ENCODE measurements at regions not wholly inside any gene's neighbourhood (a gene's known extent, or its start where the extent isn't known, plus 50 kb on each side); places are given as distances from the start of the nearest gene placed in this dataset.

GRCh38 chr2:79388024-79388423 lies 124.8 kb upstream of the CTNNA2 start:
- H3K27me3 ChIP-seq (ENCODE audit: insufficient read depth in 3 of 3, low read length in 2 of 3), result no peaks in the 10 kb centered on the region
- H3K36me3 ChIP-seq (ENCODE audit: insufficient read depth in 1 of 2, low read depth in 1 of 2), result no peaks in the 10 kb centered on the region
- no peak for ATAC-seq
- no peaks in the 10 kb centered on the region for H3K4me1 ChIP-seq
- H3K4me3 ChIP-seq, result no peak overlapping the region
- TF ChIP-seq, protein P1, sequence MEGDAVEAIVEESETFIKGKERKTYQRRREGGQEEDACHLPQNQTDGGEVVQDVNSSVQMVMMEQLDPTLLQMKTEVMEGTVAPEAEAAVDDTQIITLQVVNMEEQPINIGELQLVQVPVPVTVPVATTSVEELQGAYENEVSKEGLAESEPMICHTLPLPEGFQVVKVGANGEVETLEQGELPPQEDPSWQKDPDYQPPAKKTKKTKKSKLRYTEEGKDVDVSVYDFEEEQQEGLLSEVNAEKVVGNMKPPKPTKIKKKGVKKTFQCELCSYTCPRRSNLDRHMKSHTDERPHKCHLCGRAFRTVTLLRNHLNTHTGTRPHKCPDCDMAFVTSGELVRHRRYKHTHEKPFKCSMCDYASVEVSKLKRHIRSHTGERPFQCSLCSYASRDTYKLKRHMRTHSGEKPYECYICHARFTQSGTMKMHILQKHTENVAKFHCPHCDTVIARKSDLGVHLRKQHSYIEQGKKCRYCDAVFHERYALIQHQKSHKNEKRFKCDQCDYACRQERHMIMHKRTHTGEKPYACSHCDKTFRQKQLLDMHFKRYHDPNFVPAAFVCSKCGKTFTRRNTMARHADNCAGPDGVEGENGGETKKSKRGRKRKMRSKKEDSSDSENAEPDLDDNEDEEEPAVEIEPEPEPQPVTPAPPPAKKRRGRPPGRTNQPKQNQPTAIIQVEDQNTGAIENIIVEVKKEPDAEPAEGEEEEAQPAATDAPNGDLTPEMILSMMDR (IDR thresholded peaks at IDR 0.05), result no peak
- no peak overlapping the region for H3K27ac ChIP-seq
- 69 to 78% (median 72%) methylated on average over 4 of the region's 4 CpGs for WGBS, 3 donors
- no peak for DNase-seq
- no peaks in the 10 kb centered on the region for H3K9me3 ChIP-seq
- intact Hi-C loops (cut with DNase I), result no loop called here

- Histone ChIP-seq H3K4me3 (no peak overlapping the region), H3K36me3 (ENCODE audit: insufficient read depth in 1 of 2, low read depth in 1 of 2) (no peaks in the 10 kb centered on the region), H3K27me3 (ENCODE audit: insufficient read depth in 3 of 3, low read length in 2 of 3) (no peaks in the 10 kb centered on the region), H3K27ac (no peak overlapping the region), H3K9me3 (no peaks in the 10 kb centered on the region), H3K4me1 (no peaks in the 10 kb centered on the region)
- intact Hi-C loops (cut with DNase I), result no loop called here
- DNase-seq, result no peak
- WGBS, 3 donors, result 81 to 85% (median 84%) methylated on average over 4 of the region's 4 CpGs
- no peak for ATAC-seq
- TF ChIP-seq, protein P1 (IDR thresholded peaks at IDR 0.05), result no peak
Measured at GRCh38 chr2:79387431-79387830, 125.4 kb upstream of the CTNNA2 start.

- DNase-seq, result no peak
- no peaks in the 10 kb centered on the region for H3K27me3 ChIP-seq (ENCODE audit: insufficient read depth in 3 of 3, low read length in 2 of 3)
- no peaks in the 10 kb centered on the region for H3K4me1 ChIP-seq
- H3K36me3 ChIP-seq (ENCODE audit: insufficient read depth in 1 of 2, low read depth in 1 of 2), result no peaks in the 10 kb centered on the region
- no peak overlapping the region for H3K27ac ChIP-seq
- TF ChIP-seq, protein P1 (IDR thresholded peaks at IDR 0.05), result no peak
- no peak overlapping the region for H3K4me3 ChIP-seq
- ATAC-seq, result no peak
- no peaks in the 10 kb centered on the region for H3K9me3 ChIP-seq
- WGBS, 3 donors, result 50 to 67% (median 52%) methylated on average over 1 of the region's 1 CpG
- intact Hi-C loops (cut with DNase I), result no loop called here
Measured at GRCh38 chr2:79383681-79384080, 129.2 kb upstream of the CTNNA2 start.

DNA sequence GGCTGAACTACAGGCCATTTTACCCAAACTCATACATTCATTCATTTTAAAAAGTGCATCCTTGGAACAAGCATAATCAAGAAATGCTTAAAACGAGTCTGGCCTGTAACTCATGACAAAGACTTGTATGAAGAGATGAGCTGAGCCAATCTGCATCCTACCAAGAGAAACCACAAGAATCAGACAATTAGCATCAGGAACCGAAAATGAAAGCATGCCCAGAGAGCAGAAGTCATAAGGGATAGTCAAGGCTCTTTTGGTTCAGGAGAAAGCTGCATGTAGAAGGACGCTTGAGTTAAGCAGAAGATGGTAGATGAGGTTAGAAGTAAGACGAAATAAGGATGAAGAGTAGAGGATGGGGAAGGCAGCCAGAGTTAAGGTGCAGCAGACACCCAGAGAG lies 137.0 kb upstream of the CTNNA2 start:
- intact Hi-C loops (cut with DNase I), result no loop called here
- H3K27me3 ChIP-seq (ENCODE audit: insufficient read depth in 3 of 3, low read length in 2 of 3), result no peaks in the 10 kb centered on the region
- TF ChIP-seq, protein P1 (IDR thresholded peaks at IDR 0.05), result no peak
- H3K36me3 ChIP-seq (ENCODE audit: insufficient read depth in 1 of 2, low read depth in 1 of 2), result no peaks in the 10 kb centered on the region
- DNase-seq (no peak), ATAC-seq (no peak)
- no peaks in the 10 kb centered on the region for H3K4me1 ChIP-seq
- WGBS, 3 donors, result 64 to 72% (median 71%) methylated on average over 4 of the region's 4 CpGs
- H3K4me3 ChIP-seq, result no peak overlapping the region
- H3K9me3 ChIP-seq, result no peaks in the 10 kb centered on the region
- no peak overlapping the region for H3K27ac ChIP-seq

- Histone ChIP-seq H3K4me3 (no peak overlapping the region), H3K36me3 (ENCODE audit: insufficient read depth in 1 of 2, low read depth in 1 of 2) (no peaks in the 10 kb centered on the region), H3K9me3 (no peaks in the 10 kb centered on the region), H3K4me1 (no peaks in the 10 kb centered on the region), H3K27me3 (ENCODE audit: insufficient read depth in 3 of 3, low read length in 2 of 3) (no peaks in the 10 kb centered on the region), H3K27ac (no peak overlapping the region)
- no peak for ATAC-seq
- DNase-seq, result no peak
- intact Hi-C loops (cut with DNase I), result no loop called here
- 22 to 33% (median 26%) methylated on average over 3 to 4 of the region's 4 CpGs for WGBS, 3 donors
- TF ChIP-seq, protein P1 (IDR thresholded peaks at IDR 0.05), result no peak
Measured at GRCh38 chr2:79373358-79374130, 139.3 kb upstream of the CTNNA2 start.

Measured in psoas muscle (tissue), 7 donors.